ENCODE measurements at regions not wholly inside any gene's neighbourhood (a gene's known extent, or its start where the extent isn't known, plus 50 kb on each side); places are given as distances from the start of the nearest gene placed in this dataset.

DNA sequence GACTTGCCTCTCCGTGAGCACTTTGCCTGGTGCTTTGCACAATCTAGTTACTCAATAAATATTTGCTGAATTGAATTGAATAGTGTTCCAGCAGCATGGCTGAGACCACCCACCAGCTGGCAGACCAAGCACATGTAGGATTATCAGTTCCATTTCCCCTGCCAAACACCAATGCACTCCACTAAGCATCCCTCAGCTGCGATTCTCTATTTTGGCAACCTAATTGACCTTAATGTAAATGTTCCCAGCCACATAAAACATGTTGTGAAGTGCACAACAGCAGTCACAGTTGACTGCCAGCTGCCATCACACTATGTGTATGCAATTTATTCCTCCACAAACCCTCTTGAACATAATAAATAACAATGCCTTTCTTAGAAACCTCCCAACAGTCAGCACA is 1879.4 kb upstream of the PIK3C3 start:
- DNase-seq: no peak

DNA sequence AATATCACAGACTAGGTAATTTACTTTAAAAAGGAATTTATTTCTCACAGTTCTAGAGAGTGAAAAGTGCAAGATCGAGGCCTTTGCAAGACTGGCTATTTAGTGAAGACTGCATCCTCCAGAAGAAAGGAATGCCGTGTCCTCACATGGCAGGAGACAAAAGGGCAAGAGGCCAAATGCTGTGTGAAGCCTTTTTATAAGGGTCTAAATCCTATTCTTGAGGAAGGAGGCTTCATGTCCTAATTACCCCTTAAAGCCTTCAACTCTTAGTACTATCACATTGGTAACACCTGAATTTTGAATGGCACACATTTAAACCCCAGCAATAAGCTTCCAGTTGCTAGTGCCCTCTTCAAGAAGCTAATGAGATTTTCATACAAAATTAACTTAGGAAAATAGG is 1882.3 kb upstream of the PIK3C3 start:
- no peak for DNase-seq

DNA sequence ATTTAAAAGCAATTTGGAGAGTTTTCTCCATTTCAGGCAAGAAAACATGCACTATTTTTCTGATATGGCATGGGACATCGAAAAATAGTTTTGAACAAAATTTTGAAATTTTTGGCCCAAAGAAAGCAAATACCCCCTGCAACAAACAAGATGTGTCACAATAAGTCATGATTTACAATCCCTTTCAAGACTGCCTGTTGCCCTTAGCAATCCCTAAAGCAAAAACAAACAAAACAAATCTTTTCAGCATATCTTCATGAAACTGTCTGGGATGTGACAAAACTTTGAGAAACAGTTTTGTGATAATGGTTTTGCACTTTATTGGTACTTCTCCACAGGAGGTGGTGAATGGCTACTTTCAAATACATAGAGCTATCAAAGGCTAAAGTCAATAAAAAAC is 1888.7 kb upstream of the PIK3C3 start:
- no peak for DNase-seq

DNA sequence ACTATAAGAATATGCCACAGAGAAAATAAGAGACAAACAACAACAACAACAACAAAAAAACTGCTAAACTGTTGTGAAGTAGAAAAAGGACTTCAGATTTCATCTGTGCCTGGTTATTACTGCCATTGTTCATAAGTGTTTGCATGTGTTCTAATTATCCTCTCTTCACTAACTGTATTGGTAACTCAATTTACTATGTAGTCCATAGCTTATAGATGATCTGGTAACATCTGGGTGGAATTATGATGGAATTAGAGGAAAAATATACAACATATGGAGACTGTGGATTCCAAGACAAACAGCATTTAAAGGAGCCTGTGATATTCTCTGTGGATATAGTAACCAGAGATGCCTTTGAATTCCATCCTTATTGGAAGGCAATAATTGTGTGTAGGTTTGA is 1891.5 kb upstream of the PIK3C3 start:
- DNase-seq: no peak

DNA sequence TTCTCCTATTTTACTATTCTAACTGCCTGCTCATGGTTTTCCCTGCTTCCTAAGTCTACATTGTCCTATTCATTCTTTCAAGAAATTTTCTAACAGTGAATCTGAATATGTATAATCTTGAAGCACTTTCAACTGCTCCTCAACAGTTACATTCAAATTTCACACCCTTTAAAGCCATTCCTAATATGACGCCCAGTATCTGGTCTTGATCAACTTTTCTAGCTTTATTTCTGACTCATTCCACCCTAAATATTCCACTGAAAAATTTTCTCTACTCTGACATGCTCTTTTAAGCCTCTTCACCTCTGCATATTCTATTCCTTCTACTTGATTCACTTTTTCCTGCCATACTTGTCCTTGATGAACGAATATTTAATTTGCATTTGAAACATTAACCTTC is 1893.9 kb upstream of the PIK3C3 start:
- no peak for DNase-seq

DNA sequence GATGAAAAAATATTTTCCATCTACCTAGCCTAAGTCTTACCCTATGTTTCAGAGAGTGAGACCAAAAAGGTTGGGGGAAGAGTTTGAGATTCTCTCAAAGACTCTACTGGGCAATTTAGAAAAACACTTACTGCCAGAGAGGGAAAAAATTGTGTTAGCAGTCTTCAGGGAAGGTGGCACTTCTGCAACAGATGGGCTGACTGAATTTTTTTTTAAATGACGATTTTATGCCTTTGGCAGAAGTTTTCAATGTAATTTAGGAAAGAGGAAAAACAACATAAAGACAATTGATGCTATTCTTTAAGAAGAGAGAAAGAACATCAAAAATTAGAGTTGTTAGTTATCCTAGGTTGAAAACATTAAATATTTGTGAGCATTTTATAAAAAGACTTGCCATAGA is 1894.5 kb upstream of the PIK3C3 start:
- no peak for DNase-seq

DNA sequence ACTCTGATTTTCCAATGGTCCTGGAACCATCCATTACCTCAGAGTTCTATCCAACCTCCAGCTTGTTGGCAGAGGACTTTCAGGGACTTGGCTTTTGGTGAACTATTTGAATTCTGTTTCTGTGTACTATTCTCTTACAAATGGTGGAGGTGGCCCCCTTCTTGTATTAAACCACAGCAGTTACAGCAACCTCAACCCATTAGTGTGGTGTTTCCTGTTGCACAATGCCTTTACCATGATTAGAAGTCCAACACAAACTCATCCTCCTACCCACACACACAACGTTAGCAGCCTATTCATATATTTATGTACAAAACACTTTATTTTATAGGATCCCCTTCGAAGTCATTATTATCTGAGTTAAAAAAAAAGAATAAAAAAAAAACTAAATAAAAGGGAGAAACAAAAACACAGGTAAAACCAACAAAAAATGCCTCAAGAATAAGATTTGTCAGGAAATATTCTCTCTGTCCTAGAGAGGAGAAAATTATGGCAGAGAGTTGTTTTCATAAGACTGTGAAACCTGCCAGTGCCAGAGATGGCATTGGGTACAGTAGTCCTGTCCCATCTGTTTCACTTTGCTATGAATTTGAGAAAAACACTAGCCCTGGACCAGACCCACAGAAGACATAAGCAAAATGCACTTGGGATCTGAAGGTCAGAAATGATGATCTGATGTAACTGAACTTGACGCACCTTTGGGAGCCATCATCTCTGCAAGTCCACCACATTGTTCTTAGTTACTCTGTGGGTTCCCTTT is 1896.0 kb upstream of the PIK3C3 start:
- no peak for DNase-seq

DNA sequence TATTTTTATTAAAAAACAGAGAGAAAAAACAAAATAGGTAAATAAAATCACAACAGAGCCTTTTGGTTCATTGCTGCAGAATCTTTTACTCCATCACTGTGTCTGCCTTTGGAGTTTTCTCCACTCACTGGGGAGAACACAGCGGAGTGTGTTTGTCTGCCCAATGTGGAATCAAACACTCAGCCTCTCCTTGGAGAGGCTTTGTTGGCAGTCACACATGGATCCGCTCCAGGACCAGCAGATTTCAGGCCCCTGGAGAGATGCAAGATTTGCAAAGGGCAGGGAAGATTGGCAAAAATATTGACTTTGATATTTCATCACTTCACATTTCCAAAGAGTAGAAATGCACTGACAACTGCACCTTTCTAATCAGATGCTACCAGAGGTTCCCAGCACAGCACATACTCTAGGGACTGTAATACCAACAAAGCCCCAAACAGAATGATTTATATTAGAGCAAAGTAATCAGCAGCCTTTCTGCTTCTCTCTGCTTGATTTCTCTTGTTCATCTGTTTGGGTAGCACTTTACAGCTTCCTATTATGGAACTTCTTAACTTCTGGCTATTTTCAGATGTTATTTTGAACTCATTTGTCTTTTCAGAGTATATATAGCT is 1898.8 kb upstream of the PIK3C3 start:
- DNase-seq: peak; percentile 4

DNA sequence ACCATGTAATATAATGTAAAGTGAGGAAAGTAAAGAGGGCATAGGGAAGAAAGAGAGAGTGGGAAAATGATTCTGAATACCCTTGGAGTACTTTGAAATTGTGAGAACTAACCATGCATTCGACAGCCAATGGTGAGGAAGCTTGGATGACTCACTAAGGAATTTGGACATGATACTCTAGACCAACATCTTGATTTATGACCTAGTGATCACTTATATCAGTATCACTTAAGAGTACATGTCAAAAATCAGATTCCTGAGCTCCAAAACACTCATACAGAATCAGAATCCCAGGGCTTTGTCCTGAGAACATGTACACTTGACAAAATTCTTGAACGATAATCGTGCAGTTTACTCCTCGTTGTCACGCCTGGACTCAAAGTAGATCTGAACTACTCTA is 1899.8 kb upstream of the PIK3C3 start:
- DNase-seq: peak; percentile 8

DNA sequence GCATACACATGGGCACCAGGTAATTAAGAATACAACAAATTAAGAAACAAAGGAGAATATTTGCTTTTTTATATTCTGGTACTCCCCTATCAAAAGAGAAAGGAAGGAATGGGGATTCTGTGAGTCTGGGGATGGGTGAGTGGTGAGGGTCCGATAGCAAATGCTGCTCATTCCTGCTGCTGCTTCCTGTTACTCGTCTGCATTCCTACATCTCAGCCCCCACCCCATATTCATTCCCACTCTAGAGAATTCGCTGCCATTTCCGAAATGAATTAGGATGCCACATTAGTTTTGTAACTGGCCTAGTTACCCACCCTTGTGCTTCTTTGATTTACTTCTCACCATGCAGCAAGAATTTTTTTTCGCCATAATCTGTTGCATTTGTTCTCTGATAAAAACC is 1905.3 kb upstream of the PIK3C3 start:
- no peak for DNase-seq

DNA sequence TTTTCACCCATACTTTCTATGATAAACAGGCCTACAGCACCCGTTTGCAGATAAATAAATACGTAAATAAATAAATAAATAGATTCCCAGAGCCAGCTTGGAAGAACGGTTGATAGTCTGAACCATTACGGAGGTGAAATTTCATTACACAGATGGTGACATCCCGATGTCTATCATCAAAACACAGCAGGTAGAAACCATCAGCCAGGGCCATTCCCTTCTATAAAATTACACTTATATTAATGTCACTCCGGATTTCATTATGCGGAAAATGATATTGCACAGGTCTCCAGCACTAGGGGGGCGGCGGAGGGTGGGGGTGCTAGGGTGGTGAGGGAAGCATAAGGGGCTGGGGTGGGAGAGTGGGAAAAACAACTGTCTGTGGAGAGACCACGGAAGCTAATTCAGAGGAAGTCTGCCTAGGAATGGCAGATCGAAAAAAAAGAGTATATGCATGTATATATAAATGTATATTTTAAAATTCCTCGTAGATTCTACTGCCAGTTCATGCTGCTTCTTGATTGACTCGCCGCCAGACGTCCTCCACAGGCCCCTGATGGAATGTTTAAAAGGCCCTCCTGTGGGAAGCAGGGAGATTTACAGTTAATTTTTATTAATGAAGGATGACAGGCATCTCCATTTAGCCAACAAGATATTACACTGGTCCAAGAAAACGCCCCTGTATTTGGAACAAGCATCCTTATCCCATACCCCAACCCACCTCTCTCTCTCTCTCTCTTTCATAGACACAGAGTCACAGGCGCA is 1906.0 kb upstream of the PIK3C3 start:
- no peak for DNase-seq

DNA sequence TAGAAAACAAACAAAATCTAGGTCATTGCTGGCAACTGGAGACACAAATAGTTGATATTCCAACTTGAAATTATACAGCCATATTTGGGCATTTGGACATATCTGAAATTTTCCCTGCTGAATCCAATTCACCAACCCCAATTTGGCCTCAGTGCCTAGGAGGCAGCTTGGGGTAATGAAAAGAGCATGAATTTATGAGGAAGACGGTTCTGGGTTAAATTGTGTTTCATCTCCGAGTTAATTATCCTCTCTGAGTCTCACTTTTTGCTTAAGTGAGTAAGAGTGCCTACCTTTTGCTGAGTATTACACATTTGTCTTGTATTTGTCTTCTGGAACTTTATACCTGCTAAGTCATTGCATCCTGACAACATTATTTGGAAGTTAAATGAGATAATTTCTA is 1906.8 kb upstream of the PIK3C3 start:
- DNase-seq: no peak

DNA sequence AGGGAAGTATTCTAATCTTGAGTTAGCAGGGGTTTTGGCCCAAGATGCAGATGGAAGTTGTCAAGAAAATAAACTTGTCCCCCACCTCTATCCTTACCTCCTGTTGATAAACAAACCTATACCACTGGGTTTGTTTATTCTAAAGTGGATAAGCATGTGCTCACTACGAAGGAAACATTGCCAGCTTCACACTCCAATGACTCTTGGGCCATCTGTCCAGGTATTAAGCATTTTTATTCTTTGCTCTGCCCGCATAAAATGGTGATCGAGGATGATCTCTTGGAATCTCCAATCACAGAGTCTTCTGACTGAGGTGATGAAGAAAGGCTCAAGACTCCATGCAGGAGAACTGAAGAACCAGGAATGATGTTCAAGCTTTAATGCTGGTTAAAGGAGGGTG is 1908.4 kb upstream of the PIK3C3 start:
- DNase-seq: no peak

DNA sequence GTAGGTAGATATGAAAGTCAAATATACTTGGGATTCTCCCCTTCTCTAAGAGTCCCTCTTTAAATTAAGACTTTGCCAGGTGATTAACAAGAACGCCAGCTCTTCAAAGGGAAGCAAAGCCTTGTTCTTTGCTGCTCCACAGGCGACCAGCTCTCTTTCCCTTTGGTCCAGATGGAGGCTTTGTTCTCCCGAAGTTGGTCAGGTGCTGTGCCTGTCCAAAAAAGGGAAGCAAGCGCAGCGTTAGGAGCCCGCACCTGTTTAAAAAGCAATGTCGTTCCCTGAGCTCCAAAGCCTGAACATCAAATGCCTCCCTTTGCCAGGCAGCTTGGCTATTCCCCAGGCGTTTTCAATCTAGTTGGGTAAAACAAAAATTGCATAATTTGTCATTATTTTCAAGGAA is 1913.1 kb upstream of the PIK3C3 start:
- DNase-seq: no peak

DNA sequence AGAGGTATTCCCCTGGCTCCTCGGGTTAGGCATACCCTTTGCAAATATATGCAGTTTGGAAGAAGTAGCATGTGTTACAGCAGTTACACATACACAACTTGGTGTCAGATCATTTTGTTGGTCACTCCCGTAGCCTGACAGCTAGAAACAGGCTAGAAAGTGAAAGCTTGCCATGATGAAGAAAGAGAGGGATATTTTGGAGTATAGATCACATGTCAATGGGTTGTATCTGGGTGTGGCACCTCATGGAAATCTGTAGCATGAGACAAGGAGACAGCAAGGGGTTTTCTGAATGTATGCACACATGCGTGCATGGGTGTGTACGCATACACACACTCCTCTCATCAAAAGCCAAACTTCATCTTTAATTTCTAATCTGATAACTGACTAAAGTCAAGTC is 1914.5 kb upstream of the PIK3C3 start:
- DNase-seq: no peak

DNA sequence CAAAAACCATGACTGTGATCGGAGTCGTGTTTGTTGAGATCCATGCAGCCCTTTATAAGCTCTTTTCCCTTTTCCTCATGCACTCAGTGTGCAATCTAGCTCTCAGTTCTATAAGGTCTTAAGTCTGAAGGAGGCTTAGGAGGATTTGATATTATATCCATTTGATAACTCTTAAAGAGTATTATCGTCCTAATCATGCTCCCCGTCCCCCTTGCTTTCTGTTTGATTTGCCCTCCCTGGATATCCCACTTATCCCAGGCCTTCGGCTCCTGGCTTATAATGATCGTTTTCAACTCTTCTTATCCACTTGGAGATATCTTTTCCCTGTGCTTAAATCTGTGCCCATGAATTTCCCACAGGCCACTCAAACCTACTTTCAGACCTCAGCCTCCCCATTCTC is 1917.7 kb upstream of the PIK3C3 start:
- DNase-seq: no peak

DNA sequence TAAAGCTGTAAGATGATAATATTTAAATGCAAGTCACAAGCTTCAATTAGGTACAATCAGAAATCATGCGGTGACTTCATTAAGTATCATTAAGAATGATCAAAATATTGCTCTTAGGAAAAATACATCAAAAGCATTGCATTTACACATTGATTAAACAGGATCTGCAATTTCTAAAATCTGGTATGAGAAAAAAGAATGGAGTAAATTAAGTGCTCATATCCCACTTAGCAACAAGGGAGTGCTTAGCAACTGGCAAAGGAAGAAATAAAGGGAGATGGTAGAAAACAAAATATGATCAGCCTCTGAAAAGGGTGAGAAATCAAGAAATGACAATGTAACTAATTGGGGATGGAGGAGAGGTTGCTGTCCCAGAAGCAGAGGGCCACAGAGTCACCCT is 1918.2 kb upstream of the PIK3C3 start:
- DNase-seq: no peak

DNA sequence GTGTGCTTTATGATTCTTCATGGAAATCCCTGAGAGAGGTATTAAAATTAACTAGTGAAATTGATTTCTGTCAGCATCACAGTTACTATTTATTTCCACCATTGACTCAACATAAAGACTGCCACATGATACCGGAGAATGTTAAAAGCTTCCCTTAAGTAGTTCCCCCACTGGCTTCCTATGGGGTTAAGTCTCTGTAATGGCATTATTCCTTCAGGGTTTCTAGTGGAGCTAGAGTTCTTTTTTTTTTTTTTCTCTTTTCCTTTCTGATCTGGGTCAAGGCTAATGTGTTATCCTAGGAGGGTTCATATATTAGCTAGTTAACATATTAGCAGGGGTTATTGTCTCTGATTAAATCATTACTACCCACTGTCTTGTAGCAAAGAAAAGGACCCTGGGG is 1919.1 kb upstream of the PIK3C3 start:
- DNase-seq: no peak

DNA sequence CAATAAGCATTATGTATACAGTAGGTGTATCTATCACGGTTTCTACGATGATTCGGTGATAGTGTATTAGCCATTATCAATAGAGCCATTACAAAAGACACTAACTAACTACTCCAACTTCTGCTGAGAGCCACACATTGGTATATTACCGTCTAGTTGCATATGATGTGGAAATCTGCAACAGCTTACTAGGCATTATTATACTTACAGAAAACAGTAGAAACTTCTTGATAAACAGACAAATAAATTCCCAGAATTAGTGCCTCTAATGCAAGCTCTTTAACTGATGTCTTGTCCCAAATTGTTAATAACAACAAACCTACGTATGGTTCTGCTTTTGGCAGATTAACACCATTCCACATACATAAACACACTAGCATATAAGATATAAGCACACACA is 1923.0 kb upstream of the PIK3C3 start:
- no peak for DNase-seq

DNA sequence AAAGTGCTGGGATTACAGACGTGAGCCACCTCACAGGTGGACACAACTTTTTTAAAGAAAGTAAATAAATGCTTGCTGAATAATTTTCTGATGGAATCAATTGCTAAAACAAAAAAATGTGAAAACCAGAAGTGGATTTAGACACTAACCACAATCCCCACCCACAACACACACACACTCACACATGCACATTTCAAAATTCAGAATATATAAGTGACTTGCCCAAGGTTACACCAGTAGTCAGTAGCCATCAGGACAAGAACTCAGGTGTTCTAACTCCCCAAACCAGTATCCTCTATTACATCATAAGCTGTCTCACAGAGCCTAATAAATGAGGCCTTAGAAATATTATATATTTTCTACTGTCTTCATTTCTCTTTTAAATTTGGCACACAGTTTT is 1923.6 kb upstream of the PIK3C3 start:
- DNase-seq: no peak

DNA sequence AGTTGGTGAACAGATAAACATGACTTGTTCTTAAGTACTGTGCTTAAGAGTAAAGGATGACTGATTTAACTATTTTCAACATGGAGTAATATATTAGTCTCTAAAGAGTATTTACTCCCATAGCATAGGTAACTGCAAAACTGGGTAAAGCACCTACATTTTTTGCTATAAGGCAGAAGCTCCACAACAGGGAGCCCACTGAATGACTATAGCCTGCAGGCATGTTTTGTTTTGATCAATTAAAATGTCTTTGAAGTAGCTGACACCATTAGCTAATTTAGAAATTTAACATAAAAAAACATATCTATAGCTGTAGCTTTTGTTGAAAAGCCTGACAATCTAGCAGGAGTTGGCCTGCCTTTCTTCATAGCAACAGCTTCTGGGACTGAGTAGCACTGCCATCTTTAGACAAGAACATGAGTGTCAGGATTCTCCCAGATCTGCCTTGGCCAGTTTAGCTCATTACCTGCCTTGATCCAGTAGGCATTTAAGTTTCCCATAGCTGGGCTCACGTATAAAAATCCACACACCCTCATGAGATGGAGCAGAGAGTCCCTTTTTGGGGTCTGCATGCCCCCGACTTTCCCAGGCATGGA is 1935.1 kb upstream of the PIK3C3 start:
- DNase-seq: no peak

DNA sequence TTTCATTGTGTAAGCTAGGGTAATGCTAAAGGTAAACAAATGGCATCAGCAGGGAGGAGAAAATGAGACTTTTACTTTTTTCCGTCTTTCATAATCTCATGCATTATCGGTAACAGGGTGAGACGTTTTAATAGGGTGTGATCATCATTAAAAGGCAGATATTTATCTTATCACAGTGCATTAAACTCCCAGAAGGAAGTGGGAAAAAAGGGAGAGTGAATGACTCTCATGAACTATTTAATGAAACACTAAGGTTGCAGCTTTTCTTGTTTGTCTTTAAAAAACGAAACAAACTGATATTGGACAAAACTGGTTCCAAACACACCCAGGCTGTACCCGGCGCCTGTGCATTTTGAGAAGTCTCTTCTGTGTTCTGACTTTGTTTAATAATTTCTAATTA is 1936.8 kb upstream of the PIK3C3 start:
- no peak for DNase-seq

DNA sequence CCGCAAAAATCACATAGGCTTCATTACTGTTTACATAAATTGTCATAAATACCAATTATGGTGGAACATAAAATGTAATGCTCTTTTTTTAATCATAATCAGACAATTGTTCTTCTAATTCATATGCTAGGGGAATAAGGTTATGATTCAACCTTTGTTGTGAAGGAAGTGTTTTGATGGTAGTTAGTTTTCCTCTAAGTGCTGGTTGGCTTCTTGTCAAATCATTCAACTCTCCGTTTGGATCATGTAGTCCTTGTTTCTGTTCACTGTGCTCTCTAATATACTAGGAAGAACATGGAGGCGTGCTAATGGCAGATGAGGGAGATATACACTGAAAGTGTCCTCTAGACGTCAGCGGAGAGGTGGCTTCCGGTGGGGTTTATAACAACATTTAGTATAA is 1938.0 kb upstream of the PIK3C3 start:
- DNase-seq: no peak

DNA sequence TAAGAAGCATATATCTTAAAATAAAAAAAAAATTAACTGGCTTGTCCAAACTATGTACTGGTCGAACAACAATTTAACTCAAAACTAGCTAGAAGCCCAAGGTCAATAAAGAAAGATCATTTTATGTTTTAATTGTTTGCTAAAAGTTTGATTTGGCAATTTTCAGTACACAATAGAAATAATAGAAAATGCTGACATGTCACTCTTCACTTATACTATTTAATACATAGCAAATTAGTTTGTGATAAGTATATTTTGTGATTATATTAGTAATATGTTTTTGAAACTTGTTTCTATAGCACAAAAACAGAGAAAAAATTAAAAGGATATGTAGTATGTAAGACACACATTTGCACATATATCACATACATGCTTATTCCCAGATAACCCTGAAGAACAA is 1938.6 kb upstream of the PIK3C3 start:
- DNase-seq: no peak

Measured in fibroblast of upper back skin (primary cell).